ENCODE measurements at regions not wholly inside any gene's neighbourhood (a gene's known extent, or its start where the extent isn't known, plus 50 kb on each side); places are given as distances from the start of the nearest gene placed in this dataset.

- TF ChIP-seq CTCF (conservative IDR thresholded peaks at IDR 0.05 in 1 of 2, IDR thresholded peaks at IDR 0.05 in 1 of 2; ENCODE audit: low read depth in 1 of 2, low read length in 2 of 2) (no peak), EZH2 (IDR thresholded peaks at IDR 0.05; ENCODE audit: low read length, missing control alignments) (no peak)
Measured at GRCh38 chr11:21814169-21814568, 378.7 kb upstream of the ANO5 start.
